B cell (primary cell): ENCODE measurements at regions not wholly inside any gene's neighbourhood (a gene's known extent, or its start where the extent isn't known, plus 50 kb on each side); places are given as distances from the start of the nearest gene placed in this dataset.

Experiments
- CTCF ChIP-seq: fragments of 200-600 bp; IDR thresholded peaks from one replicate; pipeline ENCODE4 v1.8.0; 2022; ENCODE audit warnings: antibody characterized with exemption, mild to moderate bottlenecking
- EZH2 ChIP-seq: IDR thresholded peaks from 2 replicates; pipeline ENCODE4 v1.6.1; 2012; ENCODE audit warnings: borderline replicate concordance, low read depth, mild to moderate bottlenecking, moderate library complexity, low read length; ENCODE audit not compliant: insufficient read depth, poor library complexity, severe bottlenecking

- TF ChIP-seq CTCF (no peak), EZH2 (no peak)
Measured at GRCh38 chr19:28130066-28130511, 1082.9 kb downstream of the UQCRFS1 start.
